NCI-H82 treated with DMSO at 0.1 percent for 48 hours (cell line): ENCODE measurements at regions not wholly inside any gene's neighbourhood (a gene's known extent, or its start where the extent isn't known, plus 50 kb on each side); places are given as distances from the start of the nearest gene placed in this dataset.

Experiments
- DNase-seq: peaks from one replicate; lab custom pipeline; 2025; ENCODE audit not compliant: unreplicated experiment; lab: John Stamatoyannopoulos, UW

DNA sequence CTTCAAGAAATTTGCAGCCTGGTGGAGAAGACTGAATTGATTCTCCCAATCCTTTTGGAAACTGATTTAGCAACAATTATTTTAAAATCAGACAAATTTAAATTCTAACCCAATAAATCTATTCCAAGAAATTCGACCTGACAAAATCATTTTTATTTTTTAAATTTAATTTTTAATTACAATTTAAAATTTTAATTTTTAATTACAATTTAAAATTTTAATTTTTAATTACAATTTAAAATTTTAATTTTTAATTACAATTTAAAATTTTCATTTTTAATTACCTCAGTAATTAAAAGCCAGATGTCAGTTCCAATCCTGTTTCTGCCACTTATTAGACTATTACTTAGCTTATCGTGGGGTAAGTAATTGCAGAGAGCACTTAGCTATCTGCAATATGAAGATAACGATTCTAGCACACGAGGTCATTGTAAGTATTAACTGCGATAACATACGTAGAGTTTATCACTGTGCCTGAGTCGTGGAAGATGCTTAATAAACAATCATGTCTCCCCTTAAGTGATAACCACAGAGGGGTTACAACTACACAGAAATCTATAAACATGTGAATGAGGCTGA lies 346.4 kb upstream of the SLC24A2 start:
- no peak for DNase-seq

- no peak for DNase-seq
These were observed 336.9 kb upstream of the SLC24A2 start for GRCh38 chr9:20125727-20126126.

DNA sequence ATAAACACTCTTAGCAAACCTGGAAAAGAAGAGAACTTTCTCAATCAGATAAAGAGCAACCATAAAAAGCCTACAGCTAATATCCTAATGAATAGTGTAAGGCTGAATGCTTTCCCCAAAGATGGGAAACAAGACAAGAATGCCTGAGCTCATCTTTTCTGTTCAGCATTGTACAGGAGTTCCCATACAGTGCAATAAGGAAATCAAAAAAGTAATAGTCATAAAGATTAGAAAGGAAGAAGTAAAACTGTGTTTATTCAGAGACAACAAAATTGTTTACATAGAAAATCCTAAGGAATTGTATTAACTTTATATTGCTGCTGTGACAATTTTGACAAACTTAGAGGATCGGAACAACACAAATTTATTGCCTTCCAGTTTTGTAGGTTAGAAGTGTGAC lies 330.7 kb upstream of the SLC24A2 start:
- DNase-seq: no peak

DNA sequence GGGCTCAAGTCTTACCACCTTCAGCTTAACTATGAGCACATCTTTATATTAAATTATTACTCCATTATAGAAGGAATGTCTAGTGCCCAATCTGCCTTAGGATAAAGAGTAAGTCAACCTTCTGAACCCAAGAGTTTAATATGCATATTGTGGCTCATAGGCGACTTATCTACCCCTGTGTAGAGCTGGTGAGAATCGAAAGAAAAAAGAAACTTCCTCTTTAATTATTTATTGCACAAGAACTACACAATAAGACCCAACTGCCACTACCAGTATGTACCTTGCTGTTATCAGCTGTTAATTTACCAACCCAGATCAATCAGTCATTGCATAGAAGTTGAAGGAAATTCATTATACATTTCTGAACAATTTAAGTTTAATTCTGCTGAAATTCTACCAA lies 329.1 kb upstream of the SLC24A2 start:
- no peak for DNase-seq

GRCh38 chr9:20117482-20117881 lies 328.6 kb upstream of the SLC24A2 start:
- no peak for DNase-seq

DNA sequence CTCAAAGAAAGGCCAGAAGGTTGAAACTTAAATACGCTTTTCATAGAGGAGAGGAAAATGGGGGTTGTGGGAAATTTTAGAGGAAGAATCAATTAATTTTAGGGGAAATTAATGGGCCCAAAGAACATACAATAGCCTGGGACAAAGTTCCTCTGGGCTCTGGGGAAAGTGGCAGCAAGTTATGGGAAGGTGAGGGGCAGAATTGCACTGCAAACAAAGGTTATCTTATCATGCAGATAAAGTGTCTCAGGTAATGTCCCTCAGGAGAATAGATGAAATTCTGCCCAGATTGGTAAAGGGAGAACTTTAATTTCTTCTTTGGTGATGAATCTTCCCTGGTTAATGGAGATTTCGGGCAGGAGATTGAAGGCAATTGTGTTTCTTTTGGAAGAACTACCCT lies 326.1 kb upstream of the SLC24A2 start:
- no peak for DNase-seq

GRCh38 chr9:20112205-20112783 lies 323.5 kb upstream of the SLC24A2 start:
- DNase-seq: no peak

DNA sequence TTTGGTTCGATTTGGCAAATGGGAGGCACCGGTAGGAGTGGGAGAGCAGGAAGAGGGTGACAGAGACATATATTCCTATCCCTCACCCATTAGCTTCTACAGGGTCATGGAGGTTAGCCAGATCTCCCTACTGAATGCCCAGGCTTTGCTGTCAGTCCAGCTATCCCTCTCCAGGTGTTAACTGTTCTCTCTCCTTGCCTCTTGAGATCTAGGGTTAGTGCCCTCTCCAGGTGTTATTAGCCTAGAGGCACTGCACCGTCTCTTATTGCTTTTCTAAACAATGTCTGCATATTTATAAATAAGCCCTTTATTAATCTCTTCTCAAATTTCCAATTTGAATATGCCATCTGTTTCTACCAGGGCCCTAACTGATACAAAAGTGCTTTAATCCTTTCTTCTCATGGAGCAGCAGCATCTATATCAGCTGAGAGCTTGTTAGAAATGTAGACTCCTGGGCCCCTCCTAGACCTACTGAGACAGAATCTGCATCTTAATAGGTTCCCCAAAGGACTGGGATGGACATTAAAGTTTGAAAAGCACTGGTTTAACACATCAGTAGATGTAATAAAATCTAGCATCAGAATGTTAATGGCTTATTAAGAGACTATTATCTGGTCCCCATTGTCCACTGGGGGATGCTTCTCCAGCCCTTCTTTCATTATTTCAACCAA lies 322.5 kb upstream of the SLC24A2 start:
- peak; percentile 48 for DNase-seq

DNA sequence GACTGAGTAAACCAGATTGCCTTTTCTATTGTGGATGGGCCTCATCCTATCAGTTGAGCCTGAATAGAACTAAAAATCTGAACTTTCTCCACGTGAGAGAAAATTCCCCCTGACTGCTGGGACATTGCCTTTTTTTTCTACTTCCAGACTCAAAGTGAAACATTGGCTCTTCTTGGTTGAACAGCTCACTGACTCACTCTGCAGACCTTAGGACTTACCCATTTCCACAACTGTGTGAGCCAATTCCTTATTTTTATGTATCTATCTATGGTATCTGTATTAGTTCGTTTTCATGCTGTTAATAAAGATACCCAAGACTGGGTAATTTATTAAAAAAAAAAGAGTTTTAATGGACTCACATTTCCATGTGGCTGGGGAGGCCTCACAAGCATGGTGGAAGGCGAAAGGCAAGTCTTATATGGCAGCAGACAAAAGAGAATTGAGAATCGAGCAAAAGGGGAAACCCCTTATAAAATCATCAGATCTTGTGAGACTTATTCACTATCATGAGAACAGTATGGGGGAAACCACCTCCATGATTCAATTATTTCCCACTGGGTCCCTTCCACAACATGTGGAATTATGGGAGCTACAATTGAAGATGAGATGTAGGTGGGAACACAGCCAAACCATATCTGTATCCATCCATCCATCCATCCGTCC lies 306.7 kb upstream of the SLC24A2 start:
- no peak for DNase-seq

DNA sequence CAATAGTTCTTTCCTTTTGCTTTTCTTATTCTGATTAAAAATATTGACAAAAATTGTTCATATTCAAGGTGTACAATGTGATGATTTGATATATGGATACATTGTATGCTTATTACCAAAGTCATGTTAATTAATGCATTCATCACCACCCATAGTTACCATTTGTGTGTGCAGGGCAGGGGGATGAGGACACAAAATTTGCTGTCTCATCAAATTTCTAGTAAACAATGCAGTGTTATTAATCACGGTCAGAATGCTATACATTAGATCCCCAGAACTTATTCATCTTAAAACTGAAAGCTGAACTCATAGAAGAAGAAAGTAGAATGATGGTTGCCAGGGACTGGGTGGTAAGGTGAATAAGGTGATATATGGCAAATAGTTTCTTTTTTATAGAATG lies 303.7 kb upstream of the SLC24A2 start:
- no peak for DNase-seq

DNA sequence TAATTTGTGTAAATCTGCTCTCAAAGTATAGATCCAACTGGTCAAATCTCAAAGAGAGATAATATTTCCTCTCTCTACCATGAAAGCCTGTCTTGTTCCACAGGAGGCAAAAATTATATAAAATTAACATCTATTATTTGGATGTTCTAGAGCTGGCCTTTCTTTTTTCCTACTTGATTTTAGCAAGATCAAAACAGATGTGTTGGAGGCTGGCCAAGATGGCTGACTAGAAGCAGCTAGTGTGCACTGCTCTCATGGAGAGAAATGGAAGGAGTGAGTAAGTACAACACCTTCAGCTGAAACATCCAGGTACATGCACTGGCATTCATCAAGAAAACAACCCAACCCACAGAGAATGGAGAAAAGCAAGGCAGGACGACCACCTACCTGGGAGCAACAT lies 298.6 kb upstream of the SLC24A2 start:
- DNase-seq: no peak

DNA sequence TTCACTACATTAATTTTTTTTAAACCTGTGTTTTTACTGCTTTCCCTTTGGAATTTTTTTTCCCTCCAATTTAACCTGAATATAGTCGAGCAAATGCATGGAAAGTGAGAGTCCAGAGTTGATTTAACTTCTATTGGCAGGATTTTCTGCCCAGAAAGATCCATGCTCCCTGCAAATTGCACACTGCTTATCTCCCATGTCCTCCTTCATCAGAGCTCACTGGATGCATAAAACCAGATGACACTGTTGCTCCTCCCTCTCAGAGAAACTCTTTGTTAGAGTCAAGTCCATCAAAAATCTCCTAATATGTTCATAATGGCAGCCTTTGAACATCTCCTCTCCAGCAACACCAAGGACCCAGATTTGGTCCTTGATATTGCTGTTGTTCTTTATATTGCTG lies 297.0 kb upstream of the SLC24A2 start:
- DNase-seq: no peak

DNA sequence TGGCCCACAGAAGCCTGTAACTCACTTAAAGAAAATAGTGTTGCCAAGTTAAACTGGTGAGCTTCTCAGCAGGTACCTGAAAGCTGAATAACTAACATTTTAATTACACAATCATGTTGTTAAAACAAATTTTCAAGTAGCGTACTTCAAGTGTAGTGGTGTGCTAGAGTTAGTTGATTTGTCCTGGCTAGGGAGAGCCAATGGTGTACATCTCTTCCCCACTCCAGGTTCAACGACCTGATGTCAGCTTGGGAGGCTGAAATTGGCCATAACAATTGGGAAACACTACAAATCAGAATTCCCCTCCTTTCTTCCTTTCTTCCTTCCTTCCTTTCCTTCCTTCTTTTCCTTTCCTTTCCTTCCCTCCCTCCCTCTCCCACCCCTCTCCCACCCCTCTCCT lies 295.3 kb upstream of the SLC24A2 start:
- DNase-seq: no peak

DNA sequence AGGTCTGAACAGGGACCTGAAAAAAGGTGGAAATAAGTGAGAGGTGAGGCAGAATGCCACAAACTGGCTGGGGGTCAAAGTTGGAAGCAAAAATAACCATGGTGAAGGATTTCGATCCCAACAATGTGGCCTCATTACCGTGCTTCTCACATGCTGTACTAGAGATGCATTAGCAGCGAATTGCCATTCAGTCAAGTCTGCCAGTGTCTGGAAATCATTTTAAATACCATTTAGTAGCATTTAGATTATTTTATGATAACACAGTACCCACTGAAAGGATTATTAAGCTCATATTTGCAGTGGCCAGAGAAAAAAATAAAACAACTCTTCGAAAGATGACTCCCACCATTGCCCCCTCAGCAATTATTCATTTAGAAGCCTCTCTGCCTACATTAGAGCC lies 294.6 kb upstream of the SLC24A2 start:
- DNase-seq: no peak

- DNase-seq: no peak
These were observed 294.0 kb upstream of the SLC24A2 start for GRCh38 chr9:20082831-20083230.

DNA sequence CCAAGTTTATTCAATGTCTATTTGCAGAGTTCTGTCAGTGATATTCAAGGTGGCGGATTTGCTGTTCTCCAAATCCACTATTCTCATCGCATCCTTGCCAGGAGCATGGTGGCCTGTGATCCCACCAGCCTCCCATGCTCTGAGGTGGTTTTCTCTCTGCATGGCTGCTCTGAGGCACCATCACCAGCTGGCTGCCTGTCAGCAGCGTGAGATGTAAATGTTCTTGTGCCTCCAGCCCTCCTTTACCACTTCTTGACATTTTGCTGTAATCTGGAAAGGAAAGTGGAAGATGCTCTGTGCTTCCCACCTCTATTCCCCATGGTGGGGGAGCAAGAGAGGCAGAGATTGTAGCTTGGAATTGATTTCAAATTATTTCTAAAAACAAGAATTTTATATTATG lies 293.6 kb upstream of the SLC24A2 start:
- DNase-seq: no peak

GRCh38 chr9:20078246-20078645 lies 289.4 kb upstream of the SLC24A2 start:
- no peak for DNase-seq

DNA sequence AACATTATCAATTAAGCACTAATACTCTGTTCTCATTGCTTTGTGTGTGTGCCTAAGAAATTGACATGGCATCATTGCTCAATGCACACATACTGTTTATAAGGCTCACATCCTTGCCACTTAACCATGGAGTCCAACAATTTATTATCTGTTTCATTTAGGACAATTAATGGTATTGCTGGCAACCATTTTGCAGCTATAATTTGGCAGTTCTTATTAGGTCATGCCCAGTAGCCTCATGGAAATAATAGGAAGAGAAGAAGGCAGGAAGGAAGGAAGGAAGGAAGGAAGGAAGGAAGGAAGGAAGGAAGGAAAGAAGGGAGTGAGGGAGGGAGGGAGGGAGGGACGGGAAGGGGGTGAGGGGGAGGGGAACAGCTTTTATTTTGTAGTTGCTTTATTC lies 285.5 kb upstream of the SLC24A2 start:
- DNase-seq: no peak

DNA sequence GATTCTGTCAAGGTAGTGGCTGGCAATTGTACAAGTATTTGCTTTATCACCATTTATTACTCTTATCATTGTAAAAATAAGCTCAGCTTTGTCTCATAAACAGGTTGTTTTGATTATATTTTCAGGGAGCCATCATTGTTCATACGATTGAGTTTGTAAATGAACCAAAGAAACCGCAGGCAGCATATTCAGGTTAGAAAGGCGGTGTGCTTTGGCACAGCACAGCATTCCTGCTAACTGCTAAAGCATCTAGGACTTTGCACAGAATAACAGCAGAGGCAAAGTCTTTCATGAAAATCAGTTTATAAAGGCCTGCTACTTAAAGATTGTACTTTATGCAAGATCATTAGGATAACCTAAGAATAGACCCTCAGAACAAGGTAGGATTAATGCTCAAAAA lies 281.5 kb upstream of the SLC24A2 start:
- no peak for DNase-seq

- no peak for DNase-seq
These were observed 277.2 kb upstream of the SLC24A2 start for GRCh38 chr9:20065796-20066700.

DNA sequence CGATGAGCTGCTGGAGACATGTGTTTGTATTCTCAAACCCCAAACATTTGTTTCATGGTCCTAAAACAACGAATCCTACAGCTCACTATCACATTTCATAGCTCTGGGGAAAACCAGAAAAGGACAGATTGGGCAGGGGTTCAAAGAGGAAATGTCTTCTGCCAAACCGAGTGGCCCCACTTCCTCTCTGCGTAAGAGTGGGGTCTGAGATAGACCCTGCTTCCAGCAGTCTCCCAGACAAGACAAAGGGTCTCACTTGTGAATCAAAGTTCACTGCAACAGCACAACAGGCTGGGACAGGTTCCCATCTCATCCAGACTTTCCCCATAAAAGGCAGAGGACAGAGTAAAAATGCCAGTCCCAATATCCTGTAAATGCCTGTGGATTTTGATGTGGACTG lies 276.2 kb upstream of the SLC24A2 start:
- DNase-seq: no peak
